GM12872 (cell line): ENCODE measurements at regions not wholly inside any gene's neighbourhood (a gene's known extent, or its start where the extent isn't known, plus 50 kb on each side); places are given as distances from the start of the nearest gene placed in this dataset.

Experiments
- TF ChIP-seq, protein P1 (sequence below): IDR thresholded peaks from 3 replicates; pipeline ENCODE4 v1.5.1; 2011; ENCODE audit warnings: low read depth, mild to moderate bottlenecking, low read length, moderate library complexity; ENCODE audit not compliant: insufficient read depth

DNA sequence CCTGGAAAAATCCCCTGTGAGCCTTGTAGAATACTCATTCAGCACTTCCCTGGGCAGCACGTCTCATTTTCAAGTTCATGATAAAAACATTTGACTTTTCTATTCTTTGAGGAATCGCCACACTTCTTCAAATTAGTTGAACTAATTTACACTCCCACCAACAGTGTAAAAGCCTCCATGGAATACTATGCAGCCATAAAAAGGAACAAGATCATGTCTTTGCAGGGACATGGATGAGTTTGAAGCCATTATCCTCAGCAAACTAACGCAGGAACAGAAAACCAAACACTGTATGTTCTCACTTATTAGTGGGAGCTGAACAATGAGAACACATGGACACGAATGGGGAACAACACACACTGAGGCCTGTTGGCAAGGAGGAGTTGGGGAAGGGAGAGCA, 102.0 kb upstream of the HEY2 start:
- TF ChIP-seq, protein P1, sequence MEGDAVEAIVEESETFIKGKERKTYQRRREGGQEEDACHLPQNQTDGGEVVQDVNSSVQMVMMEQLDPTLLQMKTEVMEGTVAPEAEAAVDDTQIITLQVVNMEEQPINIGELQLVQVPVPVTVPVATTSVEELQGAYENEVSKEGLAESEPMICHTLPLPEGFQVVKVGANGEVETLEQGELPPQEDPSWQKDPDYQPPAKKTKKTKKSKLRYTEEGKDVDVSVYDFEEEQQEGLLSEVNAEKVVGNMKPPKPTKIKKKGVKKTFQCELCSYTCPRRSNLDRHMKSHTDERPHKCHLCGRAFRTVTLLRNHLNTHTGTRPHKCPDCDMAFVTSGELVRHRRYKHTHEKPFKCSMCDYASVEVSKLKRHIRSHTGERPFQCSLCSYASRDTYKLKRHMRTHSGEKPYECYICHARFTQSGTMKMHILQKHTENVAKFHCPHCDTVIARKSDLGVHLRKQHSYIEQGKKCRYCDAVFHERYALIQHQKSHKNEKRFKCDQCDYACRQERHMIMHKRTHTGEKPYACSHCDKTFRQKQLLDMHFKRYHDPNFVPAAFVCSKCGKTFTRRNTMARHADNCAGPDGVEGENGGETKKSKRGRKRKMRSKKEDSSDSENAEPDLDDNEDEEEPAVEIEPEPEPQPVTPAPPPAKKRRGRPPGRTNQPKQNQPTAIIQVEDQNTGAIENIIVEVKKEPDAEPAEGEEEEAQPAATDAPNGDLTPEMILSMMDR, result no peak

- TF ChIP-seq, protein P1, result no peak
Measured at GRCh38 chr6:125655511-125655910, 93.9 kb upstream of the HEY2 start.

DNA sequence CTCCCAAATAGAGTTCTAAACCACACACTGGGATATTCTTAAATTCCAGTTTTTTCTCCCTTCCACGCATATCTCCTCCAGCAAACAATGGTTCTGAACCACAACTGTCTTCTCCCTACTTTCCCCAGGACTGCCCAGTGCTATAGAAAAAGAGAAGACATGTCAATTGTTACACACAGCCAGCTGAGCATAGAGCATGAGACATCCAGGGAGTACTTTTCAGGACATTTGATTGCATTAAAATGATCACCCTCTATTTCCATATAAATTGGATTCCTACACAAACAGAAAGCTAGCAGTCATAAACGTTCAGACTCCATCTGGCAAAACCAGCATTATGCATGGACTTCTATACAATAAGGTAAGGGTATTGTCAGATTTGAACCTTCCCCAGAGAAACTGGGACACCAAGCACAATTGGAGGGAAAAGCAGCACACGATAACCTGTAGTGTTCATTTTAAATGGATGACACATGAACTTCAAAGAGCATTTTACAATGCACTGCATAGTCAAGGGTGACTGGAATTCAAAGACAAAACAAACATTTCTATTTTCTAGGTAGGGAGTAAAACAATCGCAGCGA, 93.1 kb upstream of the HEY2 start:
- TF ChIP-seq, protein P1, result no peak

DNA sequence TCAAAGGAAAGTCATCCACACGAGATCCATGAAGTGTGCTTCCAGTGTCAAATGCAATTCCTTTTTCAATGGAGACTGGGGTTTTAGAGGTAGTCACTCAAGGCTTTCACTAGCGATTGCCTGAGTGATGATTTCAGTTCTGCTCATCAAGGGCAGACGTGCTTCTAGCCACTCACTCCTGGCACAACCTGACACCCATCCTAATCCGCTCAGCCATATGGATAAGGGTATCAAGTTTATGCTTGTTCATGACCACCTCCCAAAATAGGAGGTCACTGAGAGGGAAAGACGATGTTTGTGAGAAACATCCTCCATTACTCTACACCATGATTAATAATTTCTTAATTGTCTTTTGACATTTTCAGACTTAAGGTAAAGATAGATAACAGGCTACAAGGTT, 91.3 kb upstream of the HEY2 start:
- TF ChIP-seq, protein P1, result no peak

GRCh38 chr6:125658759-125659431, 90.5 kb upstream of the HEY2 start:
- TF ChIP-seq, protein P1, result no peak

DNA sequence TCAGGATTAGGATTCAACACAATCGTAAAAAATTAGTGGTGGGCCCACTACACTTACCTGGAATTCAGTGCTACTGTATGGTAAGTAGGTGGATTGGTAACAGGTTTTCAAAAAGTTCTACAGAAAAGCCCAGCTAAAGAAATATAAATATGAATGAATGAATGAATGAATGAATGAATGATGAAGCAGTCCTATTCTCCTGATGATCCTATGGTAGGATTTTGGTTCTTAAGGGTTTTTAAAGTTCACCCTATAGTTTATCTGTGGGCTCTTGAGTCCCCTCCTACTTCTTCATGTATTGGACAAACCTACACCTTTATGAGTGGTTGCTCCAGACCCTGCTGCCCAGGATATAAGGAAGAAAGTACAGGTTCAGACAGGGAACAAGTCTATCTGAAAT, 89.5 kb upstream of the HEY2 start:
- TF ChIP-seq, protein P1, result no peak

GRCh38 chr6:125662296-125662695, 87.1 kb upstream of the HEY2 start:
- TF ChIP-seq, protein P1, result no peak
